K562 (cell line): ENCODE measurements at regions not wholly inside any gene's neighbourhood (a gene's known extent, or its start where the extent isn't known, plus 50 kb on each side); places are given as distances from the start of the nearest gene placed in this dataset.

Experiments
- ATAC-seq: fragments of 200-7000 bp; cut with Tn5 transposase; 3 replicates; pipeline ENCODE4 v1.9.1; 2020; ENCODE audit warnings: moderate library complexity
- BruUV-seq: library from RNA; stranded (reverse); fragments of 400-500 nt; replicated peaks from 2 replicates; lab custom pipeline; 2021; lab: Mats Ljungman, UMichigan
- CTCF ChIA-PET: fragments of 300-600 bp; formaldehyde crosslinking; extraction: SDS; loops from one replicate; lab custom pipeline; 2021; ENCODE audit warnings: low intra/inter-chr PET ratio; lab: Yijun Ruan, JAX
- POLR2A ChIA-PET: fragments of 300-600, 350-650 bp; sonication (Branson Sonifier 250); formaldehyde crosslinking; extraction: SDS; loops from one replicate; lab custom pipeline; 2021; ENCODE audit warnings: antibody characterized with exemption, inconsistent platforms; lab: Yijun Ruan, JAX
- DNase-seq, 4 experiments: peaks; one replicate each; pipeline versions ENCODE4 v3.0.0 to v3.0.0-alpha.2; 2011 to 2018; ENCODE audit warnings: low spot score in 3 of 4, mixed read lengths in 3 of 4; ENCODE audit errors: extremely low read depth in 1 of 4
- FAIRE-seq: peaks from 2 replicates; lab custom pipeline; 2011; peaks lifted over from hg19 to GRCh38; lab: Jason Lieb, UNC
- H2AFZ ChIP-seq: 2 replicates; pipeline ENCODE4 v1.6.0; 2011; ENCODE audit warnings: low read depth, low read length, control low read depth, inconsistent platforms
- H3K27ac ChIP-seq: fragments of 200-600 bp; 3 replicates; pipeline ENCODE4 v1.8.0; 2011; ENCODE audit warnings: low read depth, mild to moderate bottlenecking, control low read depth, inconsistent platforms, low read length, moderate library complexity, mixed read lengths; ENCODE audit errors: extremely low read depth
- H3K27me3 ChIP-seq, 2 experiments: fragments of 300-600 bp in 1 of 2; 2 replicates in 1 of 2; 3 replicates in 1 of 2; pipeline versions ENCODE4 v1.6.0 to v1.8.0; 2011; ENCODE audit warnings: inconsistent platforms in 2 of 2, low read length in 2 of 2, mild to moderate bottlenecking in 1 of 2, mixed read lengths in 1 of 2, moderate library complexity in 1 of 2; ENCODE audit not compliant: control insufficient read depth in 2 of 2, insufficient read depth in 2 of 2
- H3K36me3 ChIP-seq: fragments of 300-600 bp; 3 replicates; pipeline ENCODE4 v1.8.0; 2011; ENCODE audit warnings: mild to moderate bottlenecking, low read length, inconsistent platforms; ENCODE audit not compliant: control insufficient read depth, insufficient read depth
- H3K4me1 ChIP-seq, 2 experiments: fragments of 200-600 bp in 1 of 2; replicated peaks in 1 of 2; 2 replicates in 1 of 2; 3 replicates in 1 of 2; pipeline versions ENCODE4 v1.5.1 to v1.8.0; 2011; ENCODE audit warnings: inconsistent platforms in 2 of 2, low read length in 2 of 2, mild to moderate bottlenecking in 1 of 2, mixed read lengths in 1 of 2, moderate library complexity in 1 of 2; ENCODE audit not compliant: control insufficient read depth in 2 of 2, insufficient read depth in 2 of 2
- H3K4me2 ChIP-seq: 2 replicates; pipeline ENCODE4 v1.6.1; 2011; ENCODE audit warnings: low read length, control low read depth, inconsistent platforms, mixed read lengths; ENCODE audit not compliant: insufficient read depth
- H3K4me3 ChIP-seq: fragments of 200-600 bp; sonication (generic), shearing (Covaris generic); 2 replicates; pipeline ENCODE4 v1.5.1; 2016; ENCODE audit warnings: control low read depth, inconsistent platforms
- H3K79me2 ChIP-seq: fragments of 200-600 bp; 3 replicates; pipeline ENCODE4 v1.8.0; 2011; ENCODE audit warnings: low read length, inconsistent platforms; ENCODE audit not compliant: control insufficient read depth, insufficient read depth
- H3K9ac ChIP-seq, 2 experiments: 2 replicates each; pipeline versions ENCODE4 v1.6.0 to v1.6.1; 2011; ENCODE audit warnings: low read depth in 2 of 2, low read length in 2 of 2, control low read depth in 1 of 2, inconsistent platforms in 1 of 2, mild to moderate bottlenecking in 1 of 2, mixed read lengths in 1 of 2; ENCODE audit not compliant: insufficient read depth in 1 of 2
- H3K9me1 ChIP-seq: one replicate; pipeline ENCODE4 v1.6.0; 2011; ENCODE audit warnings: inconsistent platforms, mild to moderate bottlenecking, low read length, moderate library complexity; ENCODE audit not compliant: control insufficient read depth, insufficient read depth
- H3K9me3 ChIP-seq: replicated peaks from 2 replicates; pipeline ENCODE4 v1.5.1; 2011; ENCODE audit warnings: low read depth, low read length, inconsistent platforms; ENCODE audit not compliant: control insufficient read depth, insufficient read depth
- H4K20me1 ChIP-seq: replicated peaks from 2 replicates; pipeline ENCODE4 v1.6.1; 2011; ENCODE audit warnings: low read length, inconsistent platforms, mixed read lengths; ENCODE audit not compliant: control insufficient read depth, insufficient read depth
- CXXC5 ChIP-seq: fragments of 250-450 bp; sonication (Bioruptor Pico); IDR thresholded peaks from 2 replicates; pipeline ENCODE4 v1.8.0; 2022; ENCODE audit warnings: inconsistent platforms, mild to moderate bottlenecking, moderate library complexity
- EP400 ChIP-seq: fragments of 450-650 bp; IDR thresholded peaks from 2 replicates; pipeline ENCODE4 v1.6.1; 2017; ENCODE audit warnings: antibody characterized with exemption, mild to moderate bottlenecking, moderate library complexity
- GTF2A2 ChIP-seq: IDR thresholded peaks from 2 replicates; pipeline ENCODE4 v1.6.1; 2016; ENCODE audit warnings: mild to moderate bottlenecking, missing genetic modification characterization, missing compliant biosample characterization
- GTF2F1 ChIP-seq: IDR thresholded peaks from 2 replicates; pipeline ENCODE4 v1.6.1; 2011; ENCODE audit warnings: low read depth, low read length, improper control_type of control experiment
- KLF1 ChIP-seq: fragments of 450-650 bp; IDR thresholded peaks from 2 replicates; pipeline ENCODE4 v1.6.1; 2016; ENCODE audit warnings: missing genetic modification characterization, missing compliant biosample characterization
- NFIC ChIP-seq: fragments of 450-650 bp; IDR thresholded peaks from 2 replicates; pipeline ENCODE4 v1.6.1; 2017; ENCODE audit warnings: mild to moderate bottlenecking, inconsistent platforms
- THRAP3 ChIP-seq: fragments of 450-650 bp; IDR thresholded peaks from 2 replicates; pipeline ENCODE4 v1.6.1; 2016; ENCODE audit warnings: mild to moderate bottlenecking, inconsistent platforms, borderline replicate concordance
- ZMIZ1 ChIP-seq, 2 experiments: fragments of 150-350 bp in 1 of 2; IDR thresholded peaks; 2 replicates each; pipeline ENCODE4 v1.6.1; 2012 to 2016; ENCODE audit warnings: low read depth in 2 of 2, low read length in 2 of 2, mild to moderate bottlenecking in 1 of 2, moderate library complexity in 1 of 2
- WGBS: fragments of 100-300 bp; shearing (Covaris generic); methylation state at CpG from one replicate; pipeline ENCODE4 v1.1.6; 2016; ENCODE audit warnings: low coverage, mixed read lengths; ENCODE audit not compliant: insufficient coverage; ENCODE audit errors: missing lambda C conversion rate; 5-methylcytosine and 5-hydroxymethylcytosine counted together
- in situ Hi-C: fragments of 300-500 bp; cut with MboI; formaldehyde crosslinking; loops from 4 replicates; pipeline ENCODE4 v1.15.0; 2018; ENCODE audit warnings: inconsistent platforms, mixed read lengths
- intact Hi-C: fragments of 100-400 bp; cut with micrococcal nuclease; formaldehyde crosslinking; loops from 2 replicates; pipeline ENCODE4 v1.14.2; 2022

GRCh38 chr18:41644466-41644865 lies 310.6 kb upstream of the PIK3C3 start:
- ATAC-seq (no peak), FAIRE-seq (no peak), DNase-seq (no peak)
- Histone ChIP-seq H3K9me3 (no peaks in the 10 kb centered on the region), H3K9me1 (no peaks in the 10 kb centered on the region), H3K4me1 (no peaks in the 10 kb centered on the region), H3K27me3 (no peaks in the 10 kb centered on the region), H3K36me3 (no peaks in the 10 kb centered on the region), H3K27ac (no peak overlapping the region), H3K79me2 (no peaks in the 10 kb centered on the region), H3K9ac (no peak overlapping the region), H3K4me2 (no peak overlapping the region), H4K20me1 (no peaks in the 10 kb centered on the region), H3K4me3 (no peak overlapping the region), H2AFZ (no peak overlapping the region)
- BruUV-seq, result no TSS peak
- TF ChIP-seq KLF1 (no peak), NFIC (no peak), GTF2A2 (no peak), ZMIZ1 (IDR thresholded peaks at IDR 0.05; ENCODE audit: low read depth in 2 of 2, low read length in 2 of 2) (no peak), CXXC5 (CRISPR knock-in tag) (no peak), THRAP3 (no peak), EP400 (no peak), GTF2F1 (no peak)
- intact Hi-C loops, result no loop called here
- 0% methylated on average over 1 of the region's 1 CpG for WGBS
- ChIA-PET CTCF (no interaction called here), POLR2A (no interaction called here)
- in situ Hi-C loops, result no loop called here
